ENCODE measurements at regions not wholly inside any gene's neighbourhood (a gene's known extent, or its start where the extent isn't known, plus 50 kb on each side); places are given as distances from the start of the nearest gene placed in this dataset.

DNA sequence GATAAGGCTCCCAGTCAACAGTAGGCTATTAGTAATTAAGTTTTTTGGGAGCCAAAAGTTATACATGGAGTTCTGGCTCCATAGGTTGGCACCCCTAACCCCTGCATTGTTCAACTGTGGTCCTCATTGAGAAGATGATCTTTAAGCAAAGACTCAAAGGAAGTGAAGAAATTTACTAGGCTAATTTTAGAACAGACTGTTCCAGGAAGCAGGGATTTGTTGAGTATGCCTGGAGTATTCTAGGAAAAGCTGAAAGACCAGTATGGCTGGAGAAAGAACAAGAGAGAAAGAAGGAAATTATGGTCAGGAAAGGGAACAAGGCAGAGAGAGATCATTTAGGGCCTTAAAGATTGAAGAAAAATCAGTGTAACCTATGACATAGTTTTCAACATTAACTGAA is 125.1 kb downstream of the PMAIP1 start:
- H3K4me2 ChIP-seq (ENCODE audit: extremely low read depth, insufficient read depth, low read length) = no peak overlapping the region
- DNase-seq (ENCODE audit: low read depth in 2 of 2) = peak in 1 of 2 donors; percentile 5
- no peak overlapping the region for H2AFZ ChIP-seq (ENCODE audit: low read length)

DNA sequence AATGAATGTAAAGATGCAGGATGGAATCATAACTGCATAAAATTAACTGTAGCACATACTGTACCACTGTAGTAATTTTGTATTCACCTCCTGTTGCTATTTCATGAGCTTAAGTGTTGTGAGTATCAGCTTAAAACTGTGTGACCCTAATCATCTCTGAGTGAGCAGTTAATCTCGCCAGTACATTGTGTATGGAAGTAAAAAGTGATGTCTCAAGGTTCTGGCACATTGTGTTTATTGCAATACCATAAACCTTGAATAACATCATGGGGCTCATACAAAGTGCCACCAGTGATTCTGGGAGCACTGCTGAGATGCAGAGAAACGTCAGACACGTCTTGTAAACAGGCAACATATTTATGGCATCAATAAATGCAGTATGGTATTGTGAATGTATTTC is 124.5 kb downstream of the PMAIP1 start:
- TF ChIP-seq EZH2 (IDR thresholded peaks at IDR 0.05; ENCODE audit: low read length, missing control alignments) = no peak
- TF ChIP-seq, protein P1, sequence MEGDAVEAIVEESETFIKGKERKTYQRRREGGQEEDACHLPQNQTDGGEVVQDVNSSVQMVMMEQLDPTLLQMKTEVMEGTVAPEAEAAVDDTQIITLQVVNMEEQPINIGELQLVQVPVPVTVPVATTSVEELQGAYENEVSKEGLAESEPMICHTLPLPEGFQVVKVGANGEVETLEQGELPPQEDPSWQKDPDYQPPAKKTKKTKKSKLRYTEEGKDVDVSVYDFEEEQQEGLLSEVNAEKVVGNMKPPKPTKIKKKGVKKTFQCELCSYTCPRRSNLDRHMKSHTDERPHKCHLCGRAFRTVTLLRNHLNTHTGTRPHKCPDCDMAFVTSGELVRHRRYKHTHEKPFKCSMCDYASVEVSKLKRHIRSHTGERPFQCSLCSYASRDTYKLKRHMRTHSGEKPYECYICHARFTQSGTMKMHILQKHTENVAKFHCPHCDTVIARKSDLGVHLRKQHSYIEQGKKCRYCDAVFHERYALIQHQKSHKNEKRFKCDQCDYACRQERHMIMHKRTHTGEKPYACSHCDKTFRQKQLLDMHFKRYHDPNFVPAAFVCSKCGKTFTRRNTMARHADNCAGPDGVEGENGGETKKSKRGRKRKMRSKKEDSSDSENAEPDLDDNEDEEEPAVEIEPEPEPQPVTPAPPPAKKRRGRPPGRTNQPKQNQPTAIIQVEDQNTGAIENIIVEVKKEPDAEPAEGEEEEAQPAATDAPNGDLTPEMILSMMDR (conservative IDR thresholded peaks at IDR 0.05 in 1 of 2, IDR thresholded peaks at IDR 0.05 in 1 of 2; ENCODE audit: low read depth in 1 of 2, low read length in 2 of 2) = no peak
- Histone ChIP-seq H3K27me3 (ENCODE audit: control insufficient read depth, insufficient read depth, low read length) (no peaks in the 10 kb centered on the region), H3K36me3 (ENCODE audit: control insufficient read depth, insufficient read depth, low read length) (no peaks in the 10 kb centered on the region), H3K4me3 (replicated peaks in 1 of 4; ENCODE audit: control extremely low read depth in 1 of 4, insufficient read depth in 1 of 4, low read depth in 3 of 4, low read length in 4 of 4) (no peak overlapping the region), H4K20me1 (ENCODE audit: control insufficient read depth, extremely low read depth, insufficient read depth, low read length) (no peaks in the 10 kb centered on the region), H3K27ac (ENCODE audit: insufficient read depth, low read length) (no peak overlapping the region), H3K4me1 (ENCODE audit: control insufficient read depth, extremely low read depth, insufficient read depth, low read length) (peaks cover 2% of the 10 kb centered on the region), H3K9ac (ENCODE audit: insufficient read depth, low read length) (no peak overlapping the region), H2AFZ (ENCODE audit: low read length) (no peak overlapping the region), H3K4me2 (ENCODE audit: extremely low read depth, insufficient read depth, low read length) (no peak overlapping the region), H3K9me3 (ENCODE audit: control insufficient read depth, insufficient read depth, low read depth, low read length) (no peaks in the 10 kb centered on the region), H3K79me2 (ENCODE audit: control insufficient read depth, insufficient read depth, low read length) (no peaks in the 10 kb centered on the region)
- no peak for DNase-seq (ENCODE audit: low read depth in 2 of 2)

More for the DNA sequence above, 125.1 kb downstream of the PMAIP1 start:
- Histone ChIP-seq H3K27me3 (ENCODE audit: control insufficient read depth, insufficient read depth, low read length) (no peaks in the 10 kb centered on the region), H3K79me2 (ENCODE audit: control insufficient read depth, insufficient read depth, low read length) (no peaks in the 10 kb centered on the region), H3K9me3 (ENCODE audit: control insufficient read depth, insufficient read depth, low read depth, low read length) (no peaks in the 10 kb centered on the region), H3K4me1 (ENCODE audit: control insufficient read depth, extremely low read depth, insufficient read depth, low read length) (peaks cover 2% of the 10 kb centered on the region), H3K36me3 (ENCODE audit: control insufficient read depth, insufficient read depth, low read length) (no peaks in the 10 kb centered on the region), H4K20me1 (ENCODE audit: control insufficient read depth, extremely low read depth, insufficient read depth, low read length) (no peaks in the 10 kb centered on the region), H3K4me3 (replicated peaks in 1 of 4; ENCODE audit: control extremely low read depth in 1 of 4, insufficient read depth in 1 of 4, low read depth in 3 of 4, low read length in 4 of 4) (no peak overlapping the region), H3K9ac (ENCODE audit: insufficient read depth, low read length) (no peak overlapping the region), H3K27ac (ENCODE audit: insufficient read depth, low read length) (no peak overlapping the region)
- TF ChIP-seq, protein P1 (conservative IDR thresholded peaks at IDR 0.05 in 1 of 2, IDR thresholded peaks at IDR 0.05 in 1 of 2; ENCODE audit: low read depth in 1 of 2, low read length in 2 of 2) = no peak
- TF ChIP-seq EZH2 (IDR thresholded peaks at IDR 0.05; ENCODE audit: low read length, missing control alignments) = no peak

DNA sequence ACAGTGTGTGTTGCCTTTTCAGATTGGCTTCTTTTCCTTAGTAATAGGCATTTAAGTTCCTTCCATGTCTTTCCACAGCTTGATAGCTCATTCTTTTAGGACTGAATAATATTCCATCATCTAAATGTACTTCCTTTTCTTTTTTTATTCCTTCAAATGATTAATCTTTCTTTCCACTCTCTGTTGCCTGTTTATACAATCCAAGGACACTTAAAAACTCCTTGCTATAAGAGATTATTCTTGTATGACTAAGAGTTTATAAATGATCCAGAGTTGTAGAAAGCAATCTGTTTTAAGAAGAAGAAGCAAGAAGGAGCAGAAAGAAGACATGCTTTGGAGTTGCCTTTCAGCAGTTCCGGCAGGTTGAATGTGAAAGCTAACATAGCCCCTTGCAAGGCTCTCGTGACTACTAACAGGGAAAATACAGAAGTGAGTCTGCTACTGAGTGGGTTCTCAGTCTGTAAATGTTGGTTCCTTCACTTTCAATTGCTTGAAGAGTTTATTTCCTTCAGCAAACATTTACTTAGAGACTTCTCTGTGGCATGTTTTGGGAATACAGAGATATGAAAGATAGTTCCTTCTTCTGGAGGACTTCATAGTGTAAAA is 123.0 kb downstream of the PMAIP1 start:
- DNase-seq (ENCODE audit: low read depth in 2 of 2) = peak; percentile 14 to 75
- Histone ChIP-seq H2AFZ (ENCODE audit: low read length) (no peak overlapping the region), H3K4me3 (replicated peaks in 1 of 4; ENCODE audit: control extremely low read depth in 1 of 4, insufficient read depth in 1 of 4, low read depth in 3 of 4, low read length in 4 of 4) (no peak overlapping the region), H3K36me3 (ENCODE audit: control insufficient read depth, insufficient read depth, low read length) (no peaks in the 10 kb centered on the region), H3K4me2 (ENCODE audit: extremely low read depth, insufficient read depth, low read length) (no peak overlapping the region), H3K9ac (ENCODE audit: insufficient read depth, low read length) (no peak overlapping the region), H4K20me1 (ENCODE audit: control insufficient read depth, extremely low read depth, insufficient read depth, low read length) (no peaks in the 10 kb centered on the region), H3K79me2 (ENCODE audit: control insufficient read depth, insufficient read depth, low read length) (no peaks in the 10 kb centered on the region), H3K9me3 (ENCODE audit: control insufficient read depth, insufficient read depth, low read depth, low read length) (no peaks in the 10 kb centered on the region), H3K4me1 (ENCODE audit: control insufficient read depth, extremely low read depth, insufficient read depth, low read length) (peaks cover 2% of the 10 kb centered on the region), H3K27me3 (ENCODE audit: control insufficient read depth, insufficient read depth, low read length) (no peaks in the 10 kb centered on the region), H3K27ac (ENCODE audit: insufficient read depth, low read length) (no peak overlapping the region)
- no peak for TF ChIP-seq EZH2 (IDR thresholded peaks at IDR 0.05; ENCODE audit: low read length, missing control alignments)
- TF ChIP-seq, protein P1 (conservative IDR thresholded peaks at IDR 0.05 in 1 of 2, IDR thresholded peaks at IDR 0.05 in 1 of 2; ENCODE audit: low read depth in 1 of 2, low read length in 2 of 2) = no peak
